HepG2 (cell line): ENCODE measurements at regions not wholly inside any gene's neighbourhood (a gene's known extent, or its start where the extent isn't known, plus 50 kb on each side); places are given as distances from the start of the nearest gene placed in this dataset.

ENCODE experiments used
- ATAC-seq: fragments of 200-7000 bp; cut with Tn5 transposase; 3 replicates; pipeline ENCODE4 v1.9.1; 2020; ENCODE audit warnings: mild to moderate bottlenecking, moderate library complexity
- BruUV-seq: library from RNA; stranded (reverse); fragments of 400-500 nt; replicated peaks from 2 replicates; lab custom pipeline; 2021; lab: Mats Ljungman, UMichigan
- CTCF ChIA-PET: fragments of 300-600 bp; formaldehyde crosslinking; extraction: SDS; loops from one replicate; lab custom pipeline; 2021; ENCODE audit warnings: low total read pairs, inconsistent platforms, low intra/inter-chr PET ratio; lab: Yijun Ruan, JAX
- POLR2A ChIA-PET: fragments of 350-600 bp; sonication (Branson Sonifier 250); formaldehyde crosslinking; loops from one replicate; lab custom pipeline; 2020; ENCODE audit warnings: antibody characterized with exemption, inconsistent platforms; lab: Yijun Ruan, JAX
- DNase-seq: peaks from one replicate; pipeline ENCODE4 v3.0.0-alpha.2; 2015; ENCODE audit warnings: low spot score
- FAIRE-seq: peaks from 3 replicates; lab custom pipeline; 2011; peaks lifted over from hg19 to GRCh38; lab: Jason Lieb, UNC
- H2AFZ ChIP-seq: one replicate; pipeline ENCODE4 v1.6.1; 2011; ENCODE audit warnings: low read length, inconsistent platforms
- H3K27ac ChIP-seq: fragments of 300-600 bp; 3 replicates; pipeline ENCODE4 v1.8.0; 2011; ENCODE audit warnings: mixed run types, mild to moderate bottlenecking, mixed read lengths, low read length, inconsistent platforms; ENCODE audit not compliant: insufficient read depth; ENCODE audit errors: extremely low read length
- H3K27me3 ChIP-seq, 2 experiments: fragments of 200-600 bp in 1 of 2; 2 replicates in 1 of 2; 3 replicates in 1 of 2; pipeline versions ENCODE4 v1.6.0 to v1.8.0; 2011; ENCODE audit warnings: low read length in 2 of 2, mild to moderate bottlenecking in 2 of 2, moderate library complexity in 2 of 2, inconsistent platforms in 1 of 2; ENCODE audit not compliant: insufficient read depth in 2 of 2, control insufficient read depth in 1 of 2
- H3K36me3 ChIP-seq, 2 experiments: fragments of 200-600 bp in 1 of 2; replicated peaks in 1 of 2; 2 replicates in 1 of 2; 3 replicates in 1 of 2; pipeline versions ENCODE4 v1.5.1 to v1.8.0; 2011; ENCODE audit warnings: low read length in 2 of 2, inconsistent platforms in 1 of 2; ENCODE audit not compliant: insufficient read depth in 2 of 2, control insufficient read depth in 1 of 2
- H3K4me1 ChIP-seq: 2 replicates; pipeline ENCODE4 v1.5.1; 2012; ENCODE audit warnings: low read length, inconsistent platforms; ENCODE audit not compliant: insufficient read depth
- H3K4me2 ChIP-seq: 2 replicates; pipeline ENCODE4 v1.6.0; 2011; ENCODE audit warnings: low read depth, low read length, inconsistent platforms
- H3K4me3 ChIP-seq, 3 experiments: fragments of 200-600 bp in 1 of 3; sonication (generic), shearing (Covaris generic) in 1 of 3; replicated peaks in 1 of 3; 2 replicates each; pipeline ENCODE4 v1.5.1; 2011 to 2016; ENCODE audit warnings: low read length in 3 of 3, inconsistent platforms in 2 of 3, low read depth in 2 of 3, mild to moderate bottlenecking in 2 of 3, control low read depth in 1 of 3, mixed read lengths in 1 of 3; ENCODE audit not compliant: insufficient read depth in 1 of 3
- H3K79me2 ChIP-seq: one replicate; pipeline ENCODE4 v1.6.1; 2011; ENCODE audit warnings: low read length, inconsistent platforms; ENCODE audit not compliant: insufficient read depth
- H3K9ac ChIP-seq: 2 replicates; pipeline ENCODE4 v1.6.0; 2011; ENCODE audit warnings: mild to moderate bottlenecking, low read depth, low read length, inconsistent platforms; ENCODE audit not compliant: insufficient read depth
- H3K9me3 ChIP-seq: 2 replicates; pipeline ENCODE4 v1.5.1; 2012; ENCODE audit warnings: mild to moderate bottlenecking, low read length
- H4K20me1 ChIP-seq: 2 replicates; pipeline ENCODE4 v1.6.0; 2011; ENCODE audit warnings: inconsistent platforms, mild to moderate bottlenecking, low read length, moderate library complexity; ENCODE audit not compliant: insufficient read depth
- AHR ChIP-seq: IDR thresholded peaks from 2 replicates; pipeline ENCODE4 v1.6.1; 2018; ENCODE audit warnings: missing genetic modification reagents, missing compliant biosample characterization
- DR1 ChIP-seq: sonication (generic); formaldehyde crosslinking; IDR thresholded peaks from 2 replicates; pipeline ENCODE4 v1.8.0; 2021; ENCODE audit warnings: mild to moderate bottlenecking, missing genetic modification reagents, inconsistent platforms
- ETV6 ChIP-seq: sonication (generic); formaldehyde crosslinking; conservative IDR thresholded peaks from 2 replicates; pipeline ENCODE4 v1.4.0; 2020; ENCODE audit warnings: missing genetic modification reagents
- KLF13 ChIP-seq: sonication (generic); formaldehyde crosslinking; IDR thresholded peaks from 2 replicates; pipeline ENCODE4 v1.4.0; 2020; ENCODE audit warnings: mild to moderate bottlenecking, missing genetic modification reagents
- NCOA1 ChIP-seq: sonication (generic); formaldehyde crosslinking; IDR thresholded peaks from 2 replicates; pipeline ENCODE4 v1.9.0; 2021; ENCODE audit warnings: missing genetic modification reagents
- PAF1 ChIP-seq: IDR thresholded peaks from 2 replicates; pipeline ENCODE4 v1.6.1; 2016; ENCODE audit warnings: missing genetic modification reagents, missing compliant biosample characterization
- SRY ChIP-seq: sonication (generic); formaldehyde crosslinking; IDR thresholded peaks from 2 replicates; pipeline ENCODE4 v1.8.0; 2022; ENCODE audit warnings: mild to moderate bottlenecking, missing genetic modification reagents
- TBP ChIP-seq: sonication (generic); formaldehyde crosslinking; IDR thresholded peaks from 2 replicates; pipeline ENCODE4 v1.5.0; 2020; ENCODE audit warnings: missing genetic modification reagents
- ZC3H4 ChIP-seq: sonication (generic); formaldehyde crosslinking; IDR thresholded peaks from 2 replicates; pipeline ENCODE4 v1.4.0; 2020; ENCODE audit warnings: missing genetic modification reagents, borderline replicate concordance
- ZEB1 ChIP-seq: IDR thresholded peaks from 2 replicates; pipeline ENCODE4 v1.6.1; 2012; ENCODE audit warnings: mild to moderate bottlenecking, low read depth, inconsistent platforms; ENCODE audit not compliant: insufficient replicate concordance
- ZNF33A ChIP-seq: sonication (generic); formaldehyde crosslinking; IDR thresholded peaks from 2 replicates; pipeline ENCODE4 v1.5.1; 2020; ENCODE audit warnings: missing genetic modification reagents, mild to moderate bottlenecking, moderate library complexity, borderline replicate concordance
- ZNF350 ChIP-seq: sonication (generic); formaldehyde crosslinking; IDR thresholded peaks from 2 replicates; pipeline ENCODE4 v1.4.0; 2020; ENCODE audit warnings: mild to moderate bottlenecking, low read depth, missing genetic modification reagents, borderline replicate concordance
- ZNF552 ChIP-seq: sonication (generic); formaldehyde crosslinking; IDR thresholded peaks from 2 replicates; pipeline ENCODE4 v1.9.0; 2022; ENCODE audit warnings: missing genetic modification reagents, mild to moderate bottlenecking, borderline replicate concordance
- ZNF598 ChIP-seq: sonication (generic); formaldehyde crosslinking; IDR thresholded peaks from 2 replicates; pipeline ENCODE4 v1.5.1; 2020; ENCODE audit warnings: mild to moderate bottlenecking, missing genetic modification reagents, borderline replicate concordance
- ZNF720 ChIP-seq: sonication (generic); formaldehyde crosslinking; IDR thresholded peaks from 2 replicates; pipeline ENCODE4 v1.4.0; 2020; ENCODE audit warnings: missing genetic modification reagents
- ZNF768 ChIP-seq: sonication (generic); formaldehyde crosslinking; IDR thresholded peaks from 2 replicates; pipeline ENCODE4 v1.4.0; 2020; ENCODE audit warnings: missing genetic modification reagents
- ZSCAN31 ChIP-seq: sonication (generic); formaldehyde crosslinking; IDR thresholded peaks from 2 replicates; pipeline ENCODE4 v1.5.0; 2020; ENCODE audit warnings: low read depth, mild to moderate bottlenecking, missing genetic modification reagents
- WGBS: methylation state at CpG from one replicate; pipeline ENCODE4 v1.1.6; 2017; ENCODE audit warnings: low lambda C conversion rate; 5-methylcytosine and 5-hydroxymethylcytosine counted together
- in situ Hi-C: cut with HindIII; loops from 2 replicates; pipeline ENCODE4 v1.10.0; 2017; ENCODE audit warnings: low pct_unique_long_range_greater_than_20kb; ENCODE audit not compliant: extremely low pct_ligation_motif_present
- intact Hi-C: fragments of 100-400 bp; cut with micrococcal nuclease; formaldehyde crosslinking; loops from one replicate; pipeline ENCODE4 v1.10.0; 2022; ENCODE audit not compliant: unreplicated experiment

- H3K79me2 ChIP-seq = no peaks in the 10 kb centered on the region
- in situ Hi-C loops = no loop called here
- H3K4me2 ChIP-seq = no peak overlapping the region
- DNase-seq (no peak), FAIRE-seq (peak; percentile 12), ATAC-seq (peak; percentile 72)
- ChIA-PET CTCF (no interaction called here), POLR2A (no interaction called here)
- no peaks in the 10 kb centered on the region; a peak in 1 of 5 replicates for H3K27me3 ChIP-seq
- H3K4me1 ChIP-seq = no peaks in the 10 kb centered on the region
- H2AFZ ChIP-seq = no peak overlapping the region
- H3K27ac ChIP-seq = no peak overlapping the region
- BruUV-seq = no TSS peak
- H3K36me3 ChIP-seq = no peaks in the 10 kb centered on the region
- H4K20me1 ChIP-seq = no peaks in the 10 kb centered on the region
- H3K9ac ChIP-seq = no peak overlapping the region
- intact Hi-C loops = no loop called here
- no peak overlapping the region for H3K4me3 ChIP-seq
- H3K9me3 ChIP-seq = no peaks in the 10 kb centered on the region
- TF ChIP-seq KLF13 (no peak), NCOA1 (CRISPR knock-in tag) (no peak), ZC3H4 (CRISPR knock-in tag) (no peak), ZEB1 (no peak), ZNF33A (no peak)
- WGBS = 29% methylated on average over 3 of the region's 3 CpGs
These were observed 87.5 kb upstream of the WDR26 start for GRCh38 chr1:224521904-224522734.

GRCh38 chr1:224523676-224524075 is 89.1 kb upstream of the WDR26 start:
- FAIRE-seq = no peak
- ChIA-PET POLR2A (no interaction called here), CTCF (no interaction called here)
- intact Hi-C loops (no loop called here), in situ Hi-C loops (no loop called here)
- no peaks in the 10 kb centered on the region for H3K9me3 ChIP-seq
- H4K20me1 ChIP-seq = no peaks in the 10 kb centered on the region
- no TSS peak for BruUV-seq
- no peaks in the 10 kb centered on the region for H3K4me1 ChIP-seq
- no peak overlapping the region for H2AFZ ChIP-seq
- no peak overlapping the region for H3K27ac ChIP-seq
- no peak overlapping the region for H3K4me3 ChIP-seq
- no peak overlapping the region for H3K9ac ChIP-seq
- H3K79me2 ChIP-seq = no peaks in the 10 kb centered on the region
- ATAC-seq = no peak
- DNase-seq = no peak
- H3K27me3 ChIP-seq = no peaks in the 10 kb centered on the region; a peak in 1 of 5 replicates
- no peak overlapping the region for H3K4me2 ChIP-seq
- H3K36me3 ChIP-seq = no peaks in the 10 kb centered on the region
- TF ChIP-seq SRY (CRISPR knock-in tag) (no peak), ZNF768 (CRISPR knock-in tag) (no peak), DR1 (no peak), ZNF720 (CRISPR knock-in tag) (no peak), AHR (CRISPR knock-in tag) (no peak), ZNF350 (CRISPR knock-in tag) (no peak), TBP (CRISPR knock-in tag) (no peak), ZNF598 (CRISPR knock-in tag) (no peak), ZSCAN31 (no peak), PAF1 (no peak), ZNF552 (CRISPR knock-in tag) (no peak), ETV6 (CRISPR knock-in tag) (no peak)
